ENCODE measurements at regions not wholly inside any gene's neighbourhood (a gene's known extent, or its start where the extent isn't known, plus 50 kb on each side); places are given as distances from the start of the nearest gene placed in this dataset.

- Histone ChIP-seq H3K9me3 (ENCODE audit: control insufficient read depth, low read depth, low read length) (no peaks in the 10 kb centered on the region), H3K9ac (ENCODE audit: control insufficient read depth, extremely low read depth, insufficient read depth, low read length) (no peak overlapping the region), H2AFZ (ENCODE audit: control insufficient read depth, low read length) (no peak overlapping the region), H4K20me1 (ENCODE audit: control insufficient read depth, extremely low read depth, insufficient read depth, low read length) (no peaks in the 10 kb centered on the region), H3K4me2 (ENCODE audit: control insufficient read depth, extremely low read depth, insufficient read depth, low read depth, low read length) (no peak overlapping the region), H3K4me1 (ENCODE audit: control insufficient read depth, extremely low read depth, insufficient read depth, low read length) (no peaks in the 10 kb centered on the region), H3K36me3 (ENCODE audit: control insufficient read depth in 2 of 2, extremely low read depth in 1 of 2, insufficient read depth in 2 of 2, low read length in 2 of 2) (no peaks in the 10 kb centered on the region), H3K79me2 (ENCODE audit: control insufficient read depth, insufficient read depth, low read length) (no peaks in the 10 kb centered on the region), H3K9me1 (ENCODE audit: control insufficient read depth, extremely low read depth, insufficient read depth, low read length) (no peaks in the 10 kb centered on the region), H3K27me3 (ENCODE audit: control insufficient read depth, extremely low read depth, insufficient read depth, low read length) (no peaks in the 10 kb centered on the region), H3K4me3 (ENCODE audit: control insufficient read depth in 2 of 3, extremely low read depth in 1 of 3, insufficient read depth in 2 of 3, low read depth in 1 of 3, low read length in 3 of 3) (no peak overlapping the region), H3K27ac (ENCODE audit: control insufficient read depth, insufficient read depth, low read length) (no peak overlapping the region)
- TF ChIP-seq CTCF (optimal IDR thresholded peaks at IDR 0.05 in 1 of 3, IDR thresholded peaks at IDR 0.05 in 1 of 3, conservative IDR thresholded peaks at IDR 0.05 in 1 of 3; ENCODE audit: extremely low read depth in 1 of 3, insufficient read depth in 2 of 3, low read length in 3 of 3) (no peak), EZH2 (IDR thresholded peaks at IDR 0.05; ENCODE audit: low read length) (no peak)
- no peak for FAIRE-seq
- dilution Hi-C loops (cut with MboI; ENCODE audit: extremely low pct_ligation_motif_present, low sequenced_read_pairs) = no loop called here
- DNase-seq (ENCODE audit: low read depth, low spot score) = no peak
These were observed 535.8 kb downstream of the KCTD12 start for GRCh38 chr13:76350399-76350798.

GRCh38 chr13:76349700-76350099, 536.5 kb downstream of the KCTD12 start:
- Histone ChIP-seq H3K9ac (ENCODE audit: control insufficient read depth, extremely low read depth, insufficient read depth, low read length) (no peak overlapping the region), H3K79me2 (ENCODE audit: control insufficient read depth, insufficient read depth, low read length) (no peaks in the 10 kb centered on the region), H2AFZ (ENCODE audit: control insufficient read depth, low read length) (no peak overlapping the region), H3K4me1 (ENCODE audit: control insufficient read depth, extremely low read depth, insufficient read depth, low read length) (no peaks in the 10 kb centered on the region), H3K4me3 (ENCODE audit: control insufficient read depth in 2 of 3, extremely low read depth in 1 of 3, insufficient read depth in 2 of 3, low read depth in 1 of 3, low read length in 3 of 3) (no peak overlapping the region), H3K4me2 (ENCODE audit: control insufficient read depth, extremely low read depth, insufficient read depth, low read depth, low read length) (no peak overlapping the region), H3K27me3 (ENCODE audit: control insufficient read depth, extremely low read depth, insufficient read depth, low read length) (no peaks in the 10 kb centered on the region), H3K27ac (ENCODE audit: control insufficient read depth, insufficient read depth, low read length) (no peak overlapping the region), H3K9me3 (ENCODE audit: control insufficient read depth, low read depth, low read length) (no peaks in the 10 kb centered on the region), H3K36me3 (ENCODE audit: control insufficient read depth in 2 of 2, extremely low read depth in 1 of 2, insufficient read depth in 2 of 2, low read length in 2 of 2) (no peaks in the 10 kb centered on the region), H3K9me1 (ENCODE audit: control insufficient read depth, extremely low read depth, insufficient read depth, low read length) (no peaks in the 10 kb centered on the region), H4K20me1 (ENCODE audit: control insufficient read depth, extremely low read depth, insufficient read depth, low read length) (no peaks in the 10 kb centered on the region)
- TF ChIP-seq CTCF (optimal IDR thresholded peaks at IDR 0.05 in 1 of 3, IDR thresholded peaks at IDR 0.05 in 1 of 3, conservative IDR thresholded peaks at IDR 0.05 in 1 of 3; ENCODE audit: extremely low read depth in 1 of 3, insufficient read depth in 2 of 3, low read length in 3 of 3) = no peak
- no peak for TF ChIP-seq EZH2 (IDR thresholded peaks at IDR 0.05; ENCODE audit: low read length)
- dilution Hi-C loops (cut with MboI; ENCODE audit: extremely low pct_ligation_motif_present, low sequenced_read_pairs) = no loop called here
- DNase-seq (ENCODE audit: low read depth, low spot score) (no peak), FAIRE-seq (no peak)
